SJCRH30 (cell line): ENCODE measurements at regions not wholly inside any gene's neighbourhood (a gene's known extent, or its start where the extent isn't known, plus 50 kb on each side); places are given as distances from the start of the nearest gene placed in this dataset.
A peak's percentile ranks its signal among the peaks of the same experiment; 100 is the strongest.

Source experiments
- DNase-seq, 2 experiments: peaks; one replicate each; pipeline ENCODE4 v3.0.0-alpha.2; 2015 to 2020
- H3K27ac ChIP-seq: fragments of 250-450 bp; sonication (Bioruptor Pico); 2 replicates; pipeline ENCODE4 v1.5.1; 2020; ENCODE audit warnings: mild to moderate bottlenecking, moderate library complexity
- H3K27me3 ChIP-seq: fragments of 250-450 bp; sonication (Bioruptor Pico); 2 replicates; pipeline ENCODE4 v1.5.1; 2020; ENCODE audit warnings: mild to moderate bottlenecking, moderate library complexity
- H3K36me3 ChIP-seq: fragments of 250-450 bp; sonication (Bioruptor Pico); 2 replicates; pipeline ENCODE4 v1.5.1; 2020; ENCODE audit warnings: mild to moderate bottlenecking, moderate library complexity
- H3K4me1 ChIP-seq: fragments of 250-450 bp; sonication (Bioruptor Pico); 2 replicates; pipeline ENCODE4 v1.5.1; 2020; ENCODE audit warnings: mild to moderate bottlenecking, moderate library complexity
- H3K4me3 ChIP-seq: fragments of 250-450 bp; sonication (Bioruptor Pico); 2 replicates; pipeline ENCODE4 v1.5.1; 2020; ENCODE audit warnings: mild to moderate bottlenecking, moderate library complexity
- H3K9me3 ChIP-seq: fragments of 250-450 bp; sonication (Bioruptor Pico); replicated peaks from 2 replicates; pipeline ENCODE4 v1.5.1; 2020; ENCODE audit warnings: mild to moderate bottlenecking, moderate library complexity

DNA sequence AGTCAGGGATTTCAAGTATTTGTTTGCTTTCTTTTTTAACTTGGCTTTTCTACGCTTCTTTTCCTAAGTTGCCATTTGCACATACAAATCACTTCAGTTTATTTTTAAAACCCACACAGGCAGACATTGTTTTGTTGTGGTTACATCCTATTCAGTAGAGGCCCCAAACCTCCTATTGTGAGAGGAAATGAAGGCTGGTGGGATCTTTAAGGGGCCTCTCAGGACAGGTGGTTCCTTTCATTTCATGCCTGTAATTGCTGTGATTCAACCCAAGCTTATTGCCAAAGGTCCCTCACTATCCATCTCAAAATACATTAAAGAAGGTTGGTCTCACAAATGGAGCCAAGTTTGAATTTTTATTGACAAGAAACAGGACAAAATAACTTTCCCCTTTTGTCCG is 257.1 kb downstream of the ADAMTS20 start:
- Histone ChIP-seq H3K9me3 (no peaks in the 10 kb centered on the region), H3K36me3 (no peaks in the 10 kb centered on the region), H3K4me3 (no peak overlapping the region), H3K4me1 (no peaks in the 10 kb centered on the region), H3K27me3 (no peaks in the 10 kb centered on the region), H3K27ac (no peak overlapping the region)
- DNase-seq, result peak in 1 of 2 experiments; percentile 51

GRCh38 chr12:43294147-43294546 is 257.9 kb downstream of the ADAMTS20 start:
- Histone ChIP-seq H3K4me1 (no peaks in the 10 kb centered on the region), H3K36me3 (no peaks in the 10 kb centered on the region), H3K27me3 (no peaks in the 10 kb centered on the region), H3K27ac (no peak overlapping the region), H3K4me3 (no peak overlapping the region), H3K9me3 (no peaks in the 10 kb centered on the region)
- DNase-seq, result no peak

DNA sequence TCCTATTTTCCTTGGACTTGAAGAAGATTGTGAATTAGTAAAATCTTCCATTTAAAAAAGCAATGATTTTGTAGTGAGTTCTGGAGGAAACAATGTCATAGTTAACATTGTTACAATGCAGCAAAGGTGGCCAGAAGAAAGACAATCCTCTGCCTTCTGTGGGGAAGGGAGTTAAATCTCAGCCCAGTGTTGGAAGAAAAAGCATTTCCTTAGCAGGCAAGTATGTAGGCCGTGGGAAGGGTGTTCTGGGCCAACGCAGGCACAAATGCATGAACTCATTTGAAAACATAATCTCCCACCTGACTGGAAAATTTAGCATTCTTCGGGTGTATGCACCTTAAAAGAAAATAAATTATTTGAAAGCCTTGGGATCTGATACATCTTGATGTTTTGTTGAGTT is 258.6 kb downstream of the ADAMTS20 start:
- Histone ChIP-seq H3K9me3 (no peaks in the 10 kb centered on the region), H3K4me1 (no peaks in the 10 kb centered on the region), H3K36me3 (no peaks in the 10 kb centered on the region), H3K27ac (no peak overlapping the region), H3K4me3 (no peak overlapping the region), H3K27me3 (no peaks in the 10 kb centered on the region)
- no peak for DNase-seq

DNA sequence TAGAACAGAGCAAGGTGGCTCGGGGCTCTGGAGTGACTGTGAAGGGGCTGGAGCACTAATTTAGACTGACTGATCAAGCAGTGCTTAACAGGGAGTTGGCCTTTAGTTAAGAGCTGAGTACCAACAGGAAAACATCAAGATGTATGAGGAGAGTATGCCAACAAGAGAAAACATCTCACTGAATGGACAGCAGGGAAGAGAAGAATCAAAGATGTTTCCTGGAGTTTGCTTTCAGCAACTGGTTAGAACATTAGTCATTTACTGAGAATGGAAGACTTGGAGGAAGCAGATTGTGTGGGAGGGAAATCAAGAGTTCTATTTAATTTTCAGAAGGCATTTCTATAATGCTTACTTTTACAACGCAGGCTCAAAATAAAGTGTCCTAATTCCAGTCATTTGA is 259.3 kb downstream of the ADAMTS20 start:
- Histone ChIP-seq H3K27ac (no peak overlapping the region), H3K9me3 (no peaks in the 10 kb centered on the region)

DNA sequence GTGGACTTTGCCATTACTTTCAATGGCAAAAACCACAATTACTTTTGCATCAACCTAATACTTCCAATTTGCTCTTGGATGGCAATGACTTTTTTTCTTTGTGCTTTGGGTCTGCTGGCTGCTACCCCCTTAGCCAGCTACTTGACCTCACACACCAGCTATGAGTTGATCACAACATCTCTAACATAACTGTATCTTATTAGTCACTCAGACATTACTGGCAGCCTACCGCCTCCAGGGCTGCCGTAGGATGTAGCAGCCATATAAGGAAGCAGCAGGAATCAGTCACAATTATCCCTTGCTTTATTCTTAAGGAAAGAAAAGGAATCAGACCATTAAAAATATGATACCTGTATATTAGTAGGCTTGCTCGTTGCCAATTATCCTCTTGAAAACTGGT is 260.5 kb downstream of the ADAMTS20 start:
- Histone ChIP-seq H3K27me3 (no peaks in the 10 kb centered on the region), H3K36me3 (no peaks in the 10 kb centered on the region), H3K4me3 (no peak overlapping the region), H3K4me1 (no peaks in the 10 kb centered on the region), H3K27ac (no peak overlapping the region), H3K9me3 (no peaks in the 10 kb centered on the region)
- DNase-seq, result no peak

More for the DNA sequence above, 259.3 kb downstream of the ADAMTS20 start:
- H3K4me3 ChIP-seq, result no peak overlapping the region
- H3K4me1 ChIP-seq, result no peaks in the 10 kb centered on the region
- no peaks in the 10 kb centered on the region for H3K27me3 ChIP-seq
- DNase-seq, result no peak
- H3K36me3 ChIP-seq, result no peaks in the 10 kb centered on the region

GRCh38 chr12:43290836-43291235 is 261.2 kb downstream of the ADAMTS20 start:
- Histone ChIP-seq H3K27ac (no peak overlapping the region), H3K4me3 (no peak overlapping the region), H3K4me1 (no peaks in the 10 kb centered on the region), H3K27me3 (no peaks in the 10 kb centered on the region), H3K36me3 (no peaks in the 10 kb centered on the region), H3K9me3 (no peaks in the 10 kb centered on the region)
- DNase-seq, result no peak

DNA sequence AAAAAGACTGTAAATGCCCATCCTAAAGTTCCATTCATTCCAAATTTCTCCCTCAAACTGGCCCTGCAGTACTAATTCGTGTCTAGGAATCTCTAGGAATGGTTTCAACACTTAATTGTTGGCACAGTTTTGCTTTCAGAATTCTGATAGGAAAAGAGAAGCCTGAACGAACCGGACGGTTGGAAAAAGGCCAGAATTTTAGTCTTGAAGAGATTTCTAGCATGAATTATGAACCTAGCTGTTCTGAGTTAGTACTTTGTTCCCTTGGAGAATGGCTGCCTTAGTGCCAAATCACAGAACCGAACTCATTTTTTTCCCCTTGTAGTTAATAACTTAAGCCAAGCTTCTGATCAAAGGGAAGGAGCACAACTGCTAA is 262.6 kb downstream of the ADAMTS20 start:
- no peaks in the 10 kb centered on the region for H3K4me1 ChIP-seq
- no peak overlapping the region for H3K4me3 ChIP-seq
- no peak overlapping the region for H3K27ac ChIP-seq
- H3K36me3 ChIP-seq, result no peaks in the 10 kb centered on the region
- no peaks in the 10 kb centered on the region for H3K27me3 ChIP-seq
- no peak for DNase-seq
- H3K9me3 ChIP-seq, result no peaks in the 10 kb centered on the region

- H3K36me3 ChIP-seq, result no peaks in the 10 kb centered on the region
- H3K27ac ChIP-seq, result no peak overlapping the region
These were observed 263.2 kb downstream of the ADAMTS20 start for GRCh38 chr12:43288671-43289425.

DNA sequence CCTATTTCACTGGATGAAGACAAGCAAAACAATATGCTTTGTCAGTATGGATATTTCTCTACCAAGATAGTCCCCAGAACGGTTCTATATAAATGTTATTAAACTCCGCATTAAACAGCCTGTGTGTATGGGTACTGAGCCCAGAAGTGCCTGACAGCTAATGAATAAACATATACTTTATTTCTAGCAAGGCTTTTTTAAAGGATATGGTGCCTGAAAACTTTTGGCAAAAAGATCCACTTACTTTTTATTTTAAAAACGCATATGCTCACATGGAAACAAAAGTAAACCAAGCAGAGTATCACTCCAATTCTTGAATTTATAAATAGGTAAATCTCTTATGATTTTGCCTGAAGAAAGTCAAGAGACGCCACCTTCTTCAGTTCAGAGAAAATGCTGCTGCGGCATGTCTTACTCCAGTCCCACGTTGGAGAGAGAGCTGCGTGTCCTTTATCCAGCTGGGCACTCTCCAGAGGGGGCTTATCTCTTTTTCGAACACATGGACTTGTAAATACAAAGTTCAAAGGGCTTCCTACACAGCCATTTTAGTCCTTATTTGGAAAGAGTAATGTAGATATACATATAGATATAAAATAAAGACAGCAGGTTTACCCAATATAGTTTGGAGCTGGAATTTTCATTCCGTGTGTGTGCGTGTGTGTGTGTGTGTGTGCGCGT is 264.2 kb downstream of the ADAMTS20 start:
- Histone ChIP-seq H3K9me3 (no peaks in the 10 kb centered on the region), H3K4me3 (no peak overlapping the region), H3K27ac (no peak overlapping the region), H3K36me3 (no peaks in the 10 kb centered on the region), H3K4me1 (no peaks in the 10 kb centered on the region), H3K27me3 (no peaks in the 10 kb centered on the region)
- no peak for DNase-seq

More at GRCh38 chr12:43288671-43289425, 263.2 kb downstream of the ADAMTS20 start:
- no peak for DNase-seq
- no peaks in the 10 kb centered on the region for H3K4me1 ChIP-seq
- H3K9me3 ChIP-seq, result no peaks in the 10 kb centered on the region
- H3K27me3 ChIP-seq, result no peaks in the 10 kb centered on the region
- no peak overlapping the region for H3K4me3 ChIP-seq

GRCh38 chr12:43286986-43287385 is 265.0 kb downstream of the ADAMTS20 start:
- Histone ChIP-seq H3K4me3 (no peak overlapping the region), H3K4me1 (no peaks in the 10 kb centered on the region), H3K36me3 (no peaks in the 10 kb centered on the region), H3K27me3 (no peaks in the 10 kb centered on the region), H3K9me3 (no peaks in the 10 kb centered on the region), H3K27ac (no peak overlapping the region)
- DNase-seq, result no peak

GRCh38 chr12:43285159-43285598 is 266.8 kb downstream of the ADAMTS20 start:
- Histone ChIP-seq H3K4me1 (no peaks in the 10 kb centered on the region), H3K27ac (no peak overlapping the region), H3K4me3 (no peak overlapping the region), H3K27me3 (no peaks in the 10 kb centered on the region), H3K36me3 (no peaks in the 10 kb centered on the region), H3K9me3 (no peaks in the 10 kb centered on the region)
- no peak for DNase-seq

DNA sequence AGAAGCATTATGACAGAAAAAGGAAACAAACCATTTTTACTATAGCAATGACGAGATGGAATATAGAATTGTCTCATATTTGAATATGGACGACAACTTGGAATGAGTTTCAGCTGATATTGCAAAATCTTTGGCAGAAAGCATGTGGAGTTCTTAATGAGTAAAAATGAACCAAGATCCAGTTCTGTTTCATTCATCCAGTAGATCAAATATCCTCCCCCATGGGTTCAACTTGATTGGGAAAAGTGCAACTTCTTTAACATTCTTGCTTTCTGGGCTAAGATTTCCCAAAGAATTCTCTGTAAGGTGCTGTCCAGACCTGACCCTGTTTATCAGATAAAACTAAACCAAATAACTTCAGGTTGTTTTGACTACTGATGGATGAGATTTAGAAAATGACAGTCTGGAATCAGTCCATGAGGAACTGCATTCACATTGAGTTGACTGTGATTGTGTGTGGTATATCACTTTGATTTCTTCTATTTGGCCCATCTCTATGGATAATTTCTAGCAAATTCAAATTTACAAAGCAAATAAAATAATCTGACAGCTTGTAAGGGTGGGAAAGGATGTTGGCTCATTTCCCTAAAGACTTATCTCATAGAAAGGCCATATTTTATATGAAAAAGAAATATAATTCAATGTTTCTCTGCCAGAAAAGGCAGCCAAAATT is 267.4 kb downstream of the ADAMTS20 start:
- no peak overlapping the region for H3K27ac ChIP-seq
- no peak for DNase-seq
- no peaks in the 10 kb centered on the region for H3K27me3 ChIP-seq
- no peak overlapping the region for H3K4me3 ChIP-seq
- H3K4me1 ChIP-seq, result no peaks in the 10 kb centered on the region
- no peaks in the 10 kb centered on the region for H3K9me3 ChIP-seq
- H3K36me3 ChIP-seq, result no peaks in the 10 kb centered on the region

- H3K36me3 ChIP-seq, result no peaks in the 10 kb centered on the region
- H3K4me3 ChIP-seq, result no peak overlapping the region
- no peaks in the 10 kb centered on the region for H3K27me3 ChIP-seq
- no peak for DNase-seq
- no peaks in the 10 kb centered on the region for H3K9me3 ChIP-seq
- H3K27ac ChIP-seq, result no peak overlapping the region
- H3K4me1 ChIP-seq, result no peaks in the 10 kb centered on the region
These were observed 268.8 kb downstream of the ADAMTS20 start for GRCh38 chr12:43283206-43283605.

GRCh38 chr12:43282106-43282505 is 269.9 kb downstream of the ADAMTS20 start:
- Histone ChIP-seq H3K27me3 (no peaks in the 10 kb centered on the region), H3K9me3 (no peaks in the 10 kb centered on the region), H3K4me3 (no peak overlapping the region), H3K27ac (no peak overlapping the region), H3K4me1 (no peaks in the 10 kb centered on the region), H3K36me3 (no peaks in the 10 kb centered on the region)
- DNase-seq, result peak in 1 of 2 experiments; percentile 18

GRCh38 chr12:43281563-43281962 is 270.4 kb downstream of the ADAMTS20 start:
- no peak for DNase-seq
- H3K4me1 ChIP-seq, result no peaks in the 10 kb centered on the region
- no peaks in the 10 kb centered on the region for H3K27me3 ChIP-seq
- no peaks in the 10 kb centered on the region for H3K9me3 ChIP-seq
- no peak overlapping the region for H3K4me3 ChIP-seq
- H3K36me3 ChIP-seq, result no peaks in the 10 kb centered on the region
- no peak overlapping the region for H3K27ac ChIP-seq
